Vagina (tissue), 2 donors: ENCODE measurements at regions not wholly inside any gene's neighbourhood (a gene's known extent, or its start where the extent isn't known, plus 50 kb on each side); places are given as distances from the start of the nearest gene placed in this dataset.

Experiments used
- POLR2A ChIP-seq, 2 donors: fragments of 450-650 bp; IDR thresholded peaks; one replicate each; pipeline ENCODE4 v1.6.1; 2017; ENCODE audit warnings: antibody characterized with exemption in 2 of 2, mild to moderate bottlenecking in 2 of 2, moderate library complexity in 2 of 2
- TF ChIP-seq, protein P1 (sequence below), 3 experiments: fragments of 450-650 bp in 2 of 3; fragments of 200-600 bp in 1 of 3; sonication (generic) in 1 of 3; IDR thresholded peaks; one replicate each; pipeline ENCODE4 v1.5.1; 2017 to 2019; ENCODE audit warnings: antibody characterized with exemption in 3 of 3, mild to moderate bottlenecking in 2 of 3, moderate library complexity in 2 of 3

DNA sequence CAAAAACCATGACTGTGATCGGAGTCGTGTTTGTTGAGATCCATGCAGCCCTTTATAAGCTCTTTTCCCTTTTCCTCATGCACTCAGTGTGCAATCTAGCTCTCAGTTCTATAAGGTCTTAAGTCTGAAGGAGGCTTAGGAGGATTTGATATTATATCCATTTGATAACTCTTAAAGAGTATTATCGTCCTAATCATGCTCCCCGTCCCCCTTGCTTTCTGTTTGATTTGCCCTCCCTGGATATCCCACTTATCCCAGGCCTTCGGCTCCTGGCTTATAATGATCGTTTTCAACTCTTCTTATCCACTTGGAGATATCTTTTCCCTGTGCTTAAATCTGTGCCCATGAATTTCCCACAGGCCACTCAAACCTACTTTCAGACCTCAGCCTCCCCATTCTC is 1917.7 kb upstream of the PIK3C3 start:
- TF ChIP-seq, protein P1, sequence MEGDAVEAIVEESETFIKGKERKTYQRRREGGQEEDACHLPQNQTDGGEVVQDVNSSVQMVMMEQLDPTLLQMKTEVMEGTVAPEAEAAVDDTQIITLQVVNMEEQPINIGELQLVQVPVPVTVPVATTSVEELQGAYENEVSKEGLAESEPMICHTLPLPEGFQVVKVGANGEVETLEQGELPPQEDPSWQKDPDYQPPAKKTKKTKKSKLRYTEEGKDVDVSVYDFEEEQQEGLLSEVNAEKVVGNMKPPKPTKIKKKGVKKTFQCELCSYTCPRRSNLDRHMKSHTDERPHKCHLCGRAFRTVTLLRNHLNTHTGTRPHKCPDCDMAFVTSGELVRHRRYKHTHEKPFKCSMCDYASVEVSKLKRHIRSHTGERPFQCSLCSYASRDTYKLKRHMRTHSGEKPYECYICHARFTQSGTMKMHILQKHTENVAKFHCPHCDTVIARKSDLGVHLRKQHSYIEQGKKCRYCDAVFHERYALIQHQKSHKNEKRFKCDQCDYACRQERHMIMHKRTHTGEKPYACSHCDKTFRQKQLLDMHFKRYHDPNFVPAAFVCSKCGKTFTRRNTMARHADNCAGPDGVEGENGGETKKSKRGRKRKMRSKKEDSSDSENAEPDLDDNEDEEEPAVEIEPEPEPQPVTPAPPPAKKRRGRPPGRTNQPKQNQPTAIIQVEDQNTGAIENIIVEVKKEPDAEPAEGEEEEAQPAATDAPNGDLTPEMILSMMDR (IDR thresholded peaks at IDR 0.05), result no peak
- no peak for TF ChIP-seq POLR2A (IDR thresholded peaks at IDR 0.05)
